ENCODE measurements at regions not wholly inside any gene's neighbourhood (a gene's known extent, or its start where the extent isn't known, plus 50 kb on each side); places are given as distances from the start of the nearest gene placed in this dataset.

- Histone ChIP-seq H3K9ac (ENCODE audit: insufficient read length, low read depth) (no peak overlapping the region), H3K9me3 (ENCODE audit: insufficient read depth, low read length) (no peaks in the 10 kb centered on the region), H3K4me3 (ENCODE audit: insufficient read length, low read depth) (no peak overlapping the region), H3K36me3 (ENCODE audit: insufficient read depth, insufficient read length, low read length) (no peaks in the 10 kb centered on the region), H3K4me1 (ENCODE audit: insufficient read depth, insufficient read length) (no peaks in the 10 kb centered on the region), H3K27me3 (ENCODE audit: insufficient read depth, insufficient read length) (no peaks in the 10 kb centered on the region)
- no peak for TF ChIP-seq SUZ12 (IDR thresholded peaks at IDR 0.05; ENCODE audit: extremely low read depth, insufficient read depth, insufficient read length)
- no peak for TF ChIP-seq YY1 (IDR thresholded peaks at IDR 0.05; ENCODE audit: insufficient read depth, insufficient read length)
- TF ChIP-seq ZNF274 (IDR thresholded peaks at IDR 0.05; ENCODE audit: low read depth, low read length) = no peak
- no peak for DNase-seq (ENCODE audit: low read depth, low spot score)
These were observed 1350.9 kb downstream of the ARAP2 start for GRCh38 chr4:34893382-34893781.

- no peak overlapping the region for H3K9ac ChIP-seq (ENCODE audit: insufficient read length, low read depth)
These were observed 1324.3 kb downstream of the ARAP2 start for GRCh38 chr4:34920032-34920431.

DNA sequence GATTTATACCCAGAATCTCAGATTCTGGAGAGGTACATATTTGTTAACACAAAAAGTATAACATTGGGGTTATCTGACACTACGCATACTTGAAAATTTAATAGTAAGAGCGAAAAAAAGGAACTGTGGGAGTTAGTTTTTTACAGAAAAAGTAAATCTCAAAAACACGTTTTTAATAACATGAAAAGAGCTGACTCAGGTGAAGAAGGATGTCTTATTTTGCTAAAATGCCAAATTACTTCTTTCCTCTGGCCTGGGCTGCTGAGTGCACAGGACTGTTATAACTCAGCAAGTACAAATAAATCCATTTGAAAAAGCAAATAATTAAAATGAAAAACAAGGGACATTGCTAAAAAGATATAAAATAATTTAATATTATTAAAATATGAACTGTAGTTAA, 1322.9 kb downstream of the ARAP2 start:
- Histone ChIP-seq H3K9ac (ENCODE audit: insufficient read length, low read depth) (no peak overlapping the region), H3K4me1 (ENCODE audit: insufficient read depth, insufficient read length) (no peaks in the 10 kb centered on the region), H3K9me3 (ENCODE audit: insufficient read depth, low read length) (no peaks in the 10 kb centered on the region), H3K4me3 (ENCODE audit: insufficient read length, low read depth) (no peak overlapping the region), H3K36me3 (ENCODE audit: insufficient read depth, insufficient read length, low read length) (no peaks in the 10 kb centered on the region), H3K27me3 (ENCODE audit: insufficient read depth, insufficient read length) (no peaks in the 10 kb centered on the region)
- TF ChIP-seq SUZ12 (IDR thresholded peaks at IDR 0.05; ENCODE audit: extremely low read depth, insufficient read depth, insufficient read length) (no peak), ZNF274 (IDR thresholded peaks at IDR 0.05; ENCODE audit: low read depth, low read length) (no peak), YY1 (IDR thresholded peaks at IDR 0.05; ENCODE audit: insufficient read depth, insufficient read length) (no peak)
- DNase-seq (ENCODE audit: low read depth, low spot score) = no peak

More at GRCh38 chr4:34920032-34920431, 1324.3 kb downstream of the ARAP2 start:
- TF ChIP-seq SUZ12 (IDR thresholded peaks at IDR 0.05; ENCODE audit: extremely low read depth, insufficient read depth, insufficient read length) (no peak), YY1 (IDR thresholded peaks at IDR 0.05; ENCODE audit: insufficient read depth, insufficient read length) (no peak), ZNF274 (IDR thresholded peaks at IDR 0.05; ENCODE audit: low read depth, low read length) (no peak)
- Histone ChIP-seq H3K36me3 (ENCODE audit: insufficient read depth, insufficient read length, low read length) (no peaks in the 10 kb centered on the region), H3K4me3 (ENCODE audit: insufficient read length, low read depth) (no peak overlapping the region), H3K4me1 (ENCODE audit: insufficient read depth, insufficient read length) (no peaks in the 10 kb centered on the region), H3K27me3 (ENCODE audit: insufficient read depth, insufficient read length) (no peaks in the 10 kb centered on the region), H3K9me3 (ENCODE audit: insufficient read depth, low read length) (no peaks in the 10 kb centered on the region)
- DNase-seq (ENCODE audit: low read depth, low spot score) = no peak

DNA sequence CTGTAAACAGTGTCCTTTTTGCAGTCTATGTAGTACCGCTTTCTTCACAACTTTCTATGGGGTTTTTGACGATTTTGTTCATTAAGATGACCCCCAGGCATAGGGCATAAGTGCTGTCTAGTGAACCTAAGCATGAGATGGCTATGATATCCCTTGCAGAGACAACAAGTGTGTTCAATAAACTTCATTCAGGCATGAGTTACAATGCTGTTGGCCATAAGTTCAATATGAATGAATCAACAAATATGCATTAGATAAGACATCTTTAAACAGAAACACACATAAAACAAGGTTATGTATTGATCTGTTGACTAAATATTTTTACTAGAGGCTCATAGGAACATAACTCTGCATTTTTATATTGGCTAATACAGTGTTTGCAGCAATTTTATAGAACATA, 1322.0 kb downstream of the ARAP2 start:
- TF ChIP-seq YY1 (IDR thresholded peaks at IDR 0.05; ENCODE audit: insufficient read depth, insufficient read length) = no peak
- no peak for TF ChIP-seq SUZ12 (IDR thresholded peaks at IDR 0.05; ENCODE audit: extremely low read depth, insufficient read depth, insufficient read length)
- H3K4me3 ChIP-seq (ENCODE audit: insufficient read length, low read depth) = no peak overlapping the region
- no peaks in the 10 kb centered on the region for H3K27me3 ChIP-seq (ENCODE audit: insufficient read depth, insufficient read length)
- DNase-seq (ENCODE audit: low read depth, low spot score) = no peak
- no peaks in the 10 kb centered on the region for H3K9me3 ChIP-seq (ENCODE audit: insufficient read depth, low read length)
- no peaks in the 10 kb centered on the region for H3K4me1 ChIP-seq (ENCODE audit: insufficient read depth, insufficient read length)
- no peak overlapping the region for H3K9ac ChIP-seq (ENCODE audit: insufficient read length, low read depth)
- H3K36me3 ChIP-seq (ENCODE audit: insufficient read depth, insufficient read length, low read length) = no peaks in the 10 kb centered on the region

DNA sequence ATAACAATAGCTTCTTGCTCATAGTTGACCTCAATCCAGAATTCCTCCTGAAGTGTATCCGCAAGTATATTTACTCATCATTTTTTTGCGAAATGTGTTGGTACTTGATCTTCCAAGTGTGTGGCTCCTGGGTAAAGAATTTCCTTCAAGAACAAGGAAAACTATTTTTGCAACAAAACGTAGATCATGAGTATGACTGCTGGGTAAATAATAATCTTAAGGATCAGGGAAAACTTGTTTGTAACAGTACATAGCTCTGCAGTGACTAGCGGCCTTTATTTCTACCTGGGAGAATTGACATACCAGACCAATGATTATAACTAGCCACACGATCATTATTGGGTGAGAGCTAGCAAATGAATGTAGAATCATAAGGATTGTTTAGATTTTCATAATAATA, 1311.7 kb downstream of the ARAP2 start:
- H3K4me1 ChIP-seq (ENCODE audit: insufficient read depth, insufficient read length) = no peaks in the 10 kb centered on the region
- DNase-seq (ENCODE audit: low read depth, low spot score) = no peak

DNA sequence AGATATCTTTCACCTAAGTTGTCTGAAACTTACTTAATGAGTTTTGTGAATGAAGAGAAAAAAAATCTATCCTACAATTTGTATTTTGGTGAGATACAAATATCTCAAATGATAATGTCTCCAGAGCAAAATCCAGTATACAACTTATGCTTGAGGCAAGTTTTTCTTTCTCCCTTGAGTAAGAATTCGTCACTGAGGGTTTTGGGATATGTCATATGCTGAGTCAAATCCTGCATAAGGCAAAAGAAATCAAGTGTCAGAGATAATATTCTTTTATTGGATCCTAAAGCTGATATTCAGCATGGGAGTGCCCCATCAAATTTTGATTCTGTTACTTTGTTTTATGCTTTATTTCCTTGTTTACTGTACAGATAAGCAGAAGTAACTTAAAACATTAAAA, 1308.6 kb downstream of the ARAP2 start:
- no peaks in the 10 kb centered on the region for H3K4me1 ChIP-seq (ENCODE audit: insufficient read depth, insufficient read length)
- no peaks in the 10 kb centered on the region for H3K9me3 ChIP-seq (ENCODE audit: insufficient read depth, low read length)
- no peaks in the 10 kb centered on the region for H3K27me3 ChIP-seq (ENCODE audit: insufficient read depth, insufficient read length)
- TF ChIP-seq YY1 (IDR thresholded peaks at IDR 0.05; ENCODE audit: insufficient read depth, insufficient read length) (no peak), ZNF274 (IDR thresholded peaks at IDR 0.05; ENCODE audit: low read depth, low read length) (no peak), SUZ12 (IDR thresholded peaks at IDR 0.05; ENCODE audit: extremely low read depth, insufficient read depth, insufficient read length) (no peak)
- no peak overlapping the region for H3K4me3 ChIP-seq (ENCODE audit: insufficient read length, low read depth)
- no peaks in the 10 kb centered on the region for H3K36me3 ChIP-seq (ENCODE audit: insufficient read depth, insufficient read length, low read length)
- no peak for DNase-seq (ENCODE audit: low read depth, low spot score)
- H3K9ac ChIP-seq (ENCODE audit: insufficient read length, low read depth) = no peak overlapping the region

More for the DNA sequence above, 1311.7 kb downstream of the ARAP2 start:
- H3K27me3 ChIP-seq (ENCODE audit: insufficient read depth, insufficient read length) = no peaks in the 10 kb centered on the region
- TF ChIP-seq YY1 (IDR thresholded peaks at IDR 0.05; ENCODE audit: insufficient read depth, insufficient read length) (no peak), SUZ12 (IDR thresholded peaks at IDR 0.05; ENCODE audit: extremely low read depth, insufficient read depth, insufficient read length) (no peak), ZNF274 (IDR thresholded peaks at IDR 0.05; ENCODE audit: low read depth, low read length) (no peak)
- no peak overlapping the region for H3K4me3 ChIP-seq (ENCODE audit: insufficient read length, low read depth)
- H3K9me3 ChIP-seq (ENCODE audit: insufficient read depth, low read length) = no peaks in the 10 kb centered on the region
- no peak overlapping the region for H3K9ac ChIP-seq (ENCODE audit: insufficient read length, low read depth)
- H3K36me3 ChIP-seq (ENCODE audit: insufficient read depth, insufficient read length, low read length) = no peaks in the 10 kb centered on the region

DNA sequence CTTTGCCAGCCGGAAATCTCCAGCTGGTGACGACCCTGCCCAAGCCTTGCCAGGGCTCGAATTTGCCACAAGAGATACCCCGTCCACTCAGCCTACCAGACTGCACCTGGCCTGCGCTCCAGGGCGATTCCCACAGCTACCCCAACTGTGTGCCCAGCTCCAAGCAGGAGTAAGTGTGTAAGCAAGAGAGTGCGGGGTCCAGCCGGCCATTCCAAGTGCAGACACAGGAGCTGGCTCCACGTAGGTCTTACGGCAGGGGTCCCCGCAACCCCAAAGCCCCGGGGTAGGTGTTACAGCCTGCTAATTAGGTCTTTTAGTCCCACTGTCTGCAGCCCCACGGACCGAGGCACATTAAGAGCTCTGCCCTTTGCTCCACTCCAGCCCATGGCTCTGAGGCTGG, 1305.2 kb downstream of the ARAP2 start:
- no peak for DNase-seq (ENCODE audit: low read depth, low spot score)
- Histone ChIP-seq H3K4me3 (ENCODE audit: insufficient read length, low read depth) (no peak overlapping the region), H3K4me1 (ENCODE audit: insufficient read depth, insufficient read length) (no peaks in the 10 kb centered on the region), H3K9me3 (ENCODE audit: insufficient read depth, low read length) (no peaks in the 10 kb centered on the region), H3K9ac (ENCODE audit: insufficient read length, low read depth) (no peak overlapping the region), H3K36me3 (ENCODE audit: insufficient read depth, insufficient read length, low read length) (no peaks in the 10 kb centered on the region), H3K27me3 (ENCODE audit: insufficient read depth, insufficient read length) (no peaks in the 10 kb centered on the region)
- no peak for TF ChIP-seq ZNF274 (IDR thresholded peaks at IDR 0.05; ENCODE audit: low read depth, low read length)
- no peak for TF ChIP-seq YY1 (IDR thresholded peaks at IDR 0.05; ENCODE audit: insufficient read depth, insufficient read length)
- TF ChIP-seq SUZ12 (IDR thresholded peaks at IDR 0.05; ENCODE audit: extremely low read depth, insufficient read depth, insufficient read length) = no peak

All from NT2/D1 (cell line).